Upper lobe of left lung (tissue), 6 donors: ENCODE measurements at regions not wholly inside any gene's neighbourhood (a gene's known extent, or its start where the extent isn't known, plus 50 kb on each side); places are given as distances from the start of the nearest gene placed in this dataset.
A peak's percentile ranks its signal among the peaks of the same experiment; 100 is the strongest.
"Not testable (repeated sequence)": the region's sequence is repeated elsewhere in the genome, so short reads cannot be mapped to it uniquely, and the experiment has no call there.

Experiments used
- ATAC-seq, 2 donors: fragments of 200-7000 bp; cut with Tn5 transposase; one replicate each; pipeline ENCODE4 v1.9.1; 2022; ENCODE audit warnings: mild to moderate bottlenecking in 2 of 2, moderate library complexity in 2 of 2; ENCODE audit not compliant: low FRiP score in 2 of 2
- DNase-seq, 2 donors: peaks; one replicate each; pipeline ENCODE4 v3.0.0-alpha.2; 2019 to 2020
- H3K27ac ChIP-seq, 4 donors: fragments of 200-600 bp; sonication (generic); one replicate each; pipeline ENCODE4 v1.5.1; 2016 to 2019
- H3K27me3 ChIP-seq, 4 donors: fragments of 200-600 bp; sonication (generic); one replicate each; pipeline ENCODE4 v1.5.1; 2017 to 2019
- H3K36me3 ChIP-seq, 4 donors: fragments of 200-600 bp; sonication (generic); one replicate each; pipeline ENCODE4 v1.5.1; 2016 to 2019
- H3K4me1 ChIP-seq, 4 donors: fragments of 200-600 bp; sonication (generic); one replicate each; pipeline ENCODE4 v1.5.1; 2018 to 2019
- H3K4me3 ChIP-seq, 4 donors: fragments of 200-600 bp; sonication (generic); one replicate each; pipeline ENCODE4 v1.5.1; 2017 to 2019; ENCODE audit warnings: mild to moderate bottlenecking in 2 of 4, moderate library complexity in 1 of 4
- H3K9me3 ChIP-seq, 4 donors: fragments of 200-600 bp; sonication (generic); one replicate each; pipeline ENCODE4 v1.5.1; 2018 to 2019
- EP300 ChIP-seq, 4 donors: sonication (generic); formaldehyde crosslinking; IDR thresholded peaks; one replicate each; pipeline ENCODE4 v1.5.1; 2017; ENCODE audit warnings: antibody characterized with exemption in 4 of 4, control low read depth in 2 of 4
- POLR2A ChIP-seq, 4 donors: fragments of 450-650 bp; IDR thresholded peaks; one replicate each; pipeline ENCODE4 v1.5.1; 2016 to 2017; ENCODE audit warnings: antibody characterized with exemption in 4 of 4, mild to moderate bottlenecking in 2 of 4
- POLR2AphosphoS5 ChIP-seq, 2 donors: sonication (generic); formaldehyde crosslinking; IDR thresholded peaks; one replicate each; pipeline ENCODE4 v1.5.1; 2017; ENCODE audit warnings: antibody characterized with exemption in 2 of 2
- WGBS, 2 donors: methylation state at CpG; one replicate each; pipeline ENCODE4 v1.1.5; 2017 to 2018; 5-methylcytosine and 5-hydroxymethylcytosine counted together
- TF ChIP-seq, protein P1 (sequence below), 6 experiments: fragments of 450-650 bp in 4 of 6; fragments of 200-600 bp in 2 of 6; sonication (generic) in 2 of 6; IDR thresholded peaks; one replicate each; pipeline ENCODE4 v1.5.1; 2016 to 2019; ENCODE audit warnings: antibody characterized with exemption in 6 of 6
- donor health status: DM: no; HTN: no; CAD: no; lungs with moderate emphysema.
- donor health status: DM: no; HTN: yes; CAD: no; lungs with severe emphysema.

DNA sequence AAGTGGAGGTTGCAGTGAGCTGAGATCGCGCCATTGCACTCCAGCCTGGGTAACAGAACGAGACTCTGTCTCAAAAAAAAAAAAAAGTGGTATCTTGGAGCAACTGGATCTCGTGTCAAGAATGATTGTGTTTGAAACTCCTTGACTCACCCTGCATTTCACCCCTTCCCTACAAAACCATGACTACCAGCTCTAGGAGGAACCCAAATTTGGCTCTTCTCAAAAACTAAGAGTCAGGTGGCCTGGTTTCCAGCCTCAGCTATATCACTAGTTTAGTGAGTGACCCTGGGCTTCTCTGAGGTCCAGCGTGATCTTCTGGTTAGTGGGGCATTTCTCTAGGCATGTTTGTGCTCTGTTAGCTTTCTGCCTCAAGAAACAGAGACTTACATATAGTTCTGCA is 222.1 kb downstream of the FAM43A start:
- Histone ChIP-seq H3K27ac (no peak overlapping the region), H3K9me3 (peaks cover 0 to 2% (median 0%) of the 10 kb centered on the region in 4 donors), H3K4me1 (peaks cover 0 to 2% (median 0%) of the 10 kb centered on the region in 4 donors), H3K27me3 (no peaks in the 10 kb centered on the region), H3K4me3 (no peak overlapping the region), H3K36me3 (no peaks in the 10 kb centered on the region)
- TF ChIP-seq POLR2A (IDR thresholded peaks at IDR 0.05) (no peak), EP300 (IDR thresholded peaks at IDR 0.05) (no peak), POLR2AphosphoS5 (IDR thresholded peaks at IDR 0.05) (no peak)
- TF ChIP-seq, protein P1, sequence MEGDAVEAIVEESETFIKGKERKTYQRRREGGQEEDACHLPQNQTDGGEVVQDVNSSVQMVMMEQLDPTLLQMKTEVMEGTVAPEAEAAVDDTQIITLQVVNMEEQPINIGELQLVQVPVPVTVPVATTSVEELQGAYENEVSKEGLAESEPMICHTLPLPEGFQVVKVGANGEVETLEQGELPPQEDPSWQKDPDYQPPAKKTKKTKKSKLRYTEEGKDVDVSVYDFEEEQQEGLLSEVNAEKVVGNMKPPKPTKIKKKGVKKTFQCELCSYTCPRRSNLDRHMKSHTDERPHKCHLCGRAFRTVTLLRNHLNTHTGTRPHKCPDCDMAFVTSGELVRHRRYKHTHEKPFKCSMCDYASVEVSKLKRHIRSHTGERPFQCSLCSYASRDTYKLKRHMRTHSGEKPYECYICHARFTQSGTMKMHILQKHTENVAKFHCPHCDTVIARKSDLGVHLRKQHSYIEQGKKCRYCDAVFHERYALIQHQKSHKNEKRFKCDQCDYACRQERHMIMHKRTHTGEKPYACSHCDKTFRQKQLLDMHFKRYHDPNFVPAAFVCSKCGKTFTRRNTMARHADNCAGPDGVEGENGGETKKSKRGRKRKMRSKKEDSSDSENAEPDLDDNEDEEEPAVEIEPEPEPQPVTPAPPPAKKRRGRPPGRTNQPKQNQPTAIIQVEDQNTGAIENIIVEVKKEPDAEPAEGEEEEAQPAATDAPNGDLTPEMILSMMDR (IDR thresholded peaks at IDR 0.05), result no peak
- DNase-seq, result no peak
- 63 to 84% methylated on average over 5 of the region's 5 CpGs for WGBS, 2 donors
- ATAC-seq, result no peak

DNA sequence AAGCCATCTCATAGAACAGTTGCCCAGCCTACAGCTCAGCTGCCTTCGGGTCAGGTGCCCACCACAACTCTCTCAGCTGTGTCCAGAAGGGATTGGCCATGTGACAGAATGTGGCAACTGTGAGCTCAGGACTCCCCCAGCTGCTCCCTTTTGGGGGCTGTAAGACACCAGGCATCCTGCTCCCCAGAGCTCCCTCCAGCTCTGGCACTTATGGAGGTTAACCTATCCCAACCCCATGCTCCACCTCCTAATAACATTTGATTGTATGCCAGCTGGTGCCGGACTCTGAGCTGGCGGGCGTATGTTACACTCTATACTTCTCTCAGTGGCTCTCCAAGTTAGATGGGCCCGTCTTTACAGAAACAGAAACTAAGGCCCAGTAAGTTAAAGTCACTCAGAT is 222.8 kb downstream of the FAM43A start:
- no peak for ATAC-seq
- no peak overlapping the region for H3K4me3 ChIP-seq
- 83 to 93% methylated on average over 5 of the region's 5 CpGs for WGBS, 2 donors
- H3K27ac ChIP-seq, result no peak overlapping the region
- TF ChIP-seq, protein P1 (IDR thresholded peaks at IDR 0.05), result no peak
- TF ChIP-seq EP300 (IDR thresholded peaks at IDR 0.05) (no peak), POLR2A (IDR thresholded peaks at IDR 0.05) (no peak), POLR2AphosphoS5 (IDR thresholded peaks at IDR 0.05) (no peak)
- peaks cover 0 to 2% (median 0%) of the 10 kb centered on the region in 4 donors for H3K4me1 ChIP-seq
- peaks cover 0 to 2% (median 0%) of the 10 kb centered on the region in 4 donors for H3K9me3 ChIP-seq
- no peak for DNase-seq
- no peaks in the 10 kb centered on the region for H3K36me3 ChIP-seq
- H3K27me3 ChIP-seq, result no peaks in the 10 kb centered on the region

DNA sequence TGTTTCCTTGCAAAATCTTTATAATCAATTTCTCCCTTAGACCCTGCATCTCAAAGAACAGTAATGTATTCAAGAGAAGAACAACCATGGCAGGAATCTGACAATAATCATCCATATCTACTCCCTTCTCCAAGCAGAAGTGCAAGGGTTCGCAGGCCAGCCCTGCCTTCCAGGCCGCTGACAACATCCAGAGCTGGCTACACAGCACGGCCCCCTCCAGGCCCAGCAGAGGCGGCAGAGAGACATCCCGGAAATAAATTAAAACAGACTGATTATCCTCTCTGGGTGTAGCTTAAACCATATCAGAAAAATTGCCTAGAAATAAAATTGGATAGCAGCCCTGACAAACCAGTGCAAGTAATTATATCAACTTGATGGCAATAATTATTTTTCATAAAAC is 223.3 kb downstream of the FAM43A start:
- WGBS, 2 donors, result 86 to 93% methylated on average over 5 of the region's 5 CpGs
- no peaks in the 10 kb centered on the region for H3K36me3 ChIP-seq
- H3K4me1 ChIP-seq, result peaks cover 0 to 2% (median 0%) of the 10 kb centered on the region in 4 donors
- peaks cover 0 to 2% (median 0%) of the 10 kb centered on the region in 4 donors for H3K9me3 ChIP-seq
- TF ChIP-seq, protein P1 (IDR thresholded peaks at IDR 0.05), result no peak
- TF ChIP-seq EP300 (IDR thresholded peaks at IDR 0.05), result no peak
- no peak for TF ChIP-seq POLR2A (IDR thresholded peaks at IDR 0.05)
- no peak overlapping the region for H3K4me3 ChIP-seq
- no peak overlapping the region for H3K27ac ChIP-seq
- DNase-seq, result peak in 1 of 2 donors; percentile 29
- no peaks in the 10 kb centered on the region for H3K27me3 ChIP-seq
- peak in 1 of 2 donors; percentile 29 for ATAC-seq

DNA sequence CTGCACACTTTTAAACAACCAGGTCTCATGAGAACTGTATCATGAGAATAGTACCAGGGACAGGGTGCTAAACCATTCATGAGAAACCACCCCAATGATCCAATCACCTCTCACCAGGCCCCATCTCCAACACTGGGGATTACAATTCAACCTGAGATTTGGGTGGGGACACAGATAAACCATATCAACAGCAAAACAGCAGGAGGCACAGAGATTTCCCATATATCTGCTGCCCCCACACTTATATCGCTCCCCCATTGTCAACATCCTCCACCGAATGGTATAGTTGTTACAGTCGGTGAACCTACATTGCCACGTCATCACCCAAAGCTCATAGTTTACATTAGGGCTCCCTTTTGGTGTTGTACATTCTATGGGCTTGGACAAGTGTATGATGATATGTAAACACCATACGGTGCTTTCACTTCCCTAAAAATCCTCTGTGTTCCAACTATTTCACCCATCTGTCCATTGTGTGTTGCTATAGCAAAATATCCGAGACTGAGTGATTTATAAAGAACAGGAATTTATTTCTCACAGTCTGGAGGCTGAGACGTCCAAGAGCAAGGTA is 224.8 kb downstream of the FAM43A start:
- 78 to 94% methylated on average over 7 of the region's 7 CpGs for WGBS, 2 donors
- H3K4me1 ChIP-seq, result peaks cover 0 to 2% (median 0%) of the 10 kb centered on the region in 4 donors
- H3K4me3 ChIP-seq, result no peak overlapping the region
- H3K27ac ChIP-seq, result no peak overlapping the region
- DNase-seq (no peak), ATAC-seq (no peak)
- H3K36me3 ChIP-seq, result no peaks in the 10 kb centered on the region
- H3K9me3 ChIP-seq, result no peaks in the 10 kb centered on the region
- no peaks in the 10 kb centered on the region for H3K27me3 ChIP-seq
- TF ChIP-seq, protein P1 (IDR thresholded peaks at IDR 0.05), result no peak
- no peak for TF ChIP-seq POLR2AphosphoS5 (IDR thresholded peaks at IDR 0.05)
- TF ChIP-seq EP300 (IDR thresholded peaks at IDR 0.05), result no peak
- TF ChIP-seq POLR2A (IDR thresholded peaks at IDR 0.05), result no peak

DNA sequence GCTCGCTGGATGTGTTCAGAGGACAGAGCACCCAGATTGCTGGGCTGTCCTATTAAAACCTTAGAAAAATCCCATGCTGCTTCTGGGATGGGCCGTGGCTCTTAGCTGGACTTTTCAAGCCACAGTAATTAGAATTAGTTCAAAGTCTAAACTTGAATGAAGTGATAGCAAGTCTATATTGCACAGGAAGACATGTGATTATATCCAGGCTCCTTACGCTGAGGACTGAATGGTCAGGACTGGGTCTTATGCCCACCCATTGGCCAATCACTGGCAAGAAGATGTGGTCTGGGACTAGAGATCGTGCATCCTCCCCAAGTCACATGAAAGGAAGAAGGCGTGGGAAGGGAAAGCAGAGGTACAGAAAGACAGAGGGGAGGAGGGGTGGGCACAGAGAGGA is 227.6 kb downstream of the FAM43A start:
- no peak for ATAC-seq
- WGBS, 2 donors, result 81 to 82% methylated on average over 5 of the region's 5 CpGs

DNA sequence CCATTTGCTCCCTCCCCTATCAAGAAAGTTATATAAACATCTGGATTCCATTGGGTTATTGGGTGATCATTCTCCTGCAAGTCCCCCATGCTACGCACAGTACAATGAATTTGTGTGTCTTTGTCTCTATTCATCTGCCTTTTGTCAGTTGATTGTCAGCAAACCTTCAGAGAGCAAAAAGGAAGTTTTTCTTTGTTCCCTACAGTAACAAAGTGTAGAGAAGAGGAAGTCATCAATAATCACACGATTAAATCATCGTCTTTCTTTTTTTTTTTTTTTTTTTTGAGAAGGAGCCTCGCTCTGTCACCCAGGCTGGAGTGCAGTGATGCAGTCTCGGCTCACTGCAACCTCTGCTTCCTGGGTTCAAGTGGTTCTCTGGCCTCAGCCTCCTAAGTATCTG is 239.2 kb downstream of the FAM43A start:
- not testable (repeated sequence) for H3K9me3 ChIP-seq, H3K36me3 ChIP-seq, H3K4me3 ChIP-seq, DNase-seq, H3K27me3 ChIP-seq, H3K27ac ChIP-seq
- H3K4me1 ChIP-seq, result peaks cover 0 to 13% (median 8%) of the 10 kb centered on the region in 4 donors
- WGBS, 2 donors, result 27 to 51% methylated on average over 5 of the region's 5 CpGs
- ATAC-seq, result peak in 1 of 2 donors; percentile 45

More for the DNA sequence above, 227.6 kb downstream of the FAM43A start:
- Histone ChIP-seq H3K27me3 (no peaks in the 10 kb centered on the region), H3K4me1 (no peaks in the 10 kb centered on the region), H3K4me3 (no peak overlapping the region), H3K9me3 (no peaks in the 10 kb centered on the region), H3K27ac (no peak overlapping the region), H3K36me3 (no peaks in the 10 kb centered on the region)
- TF ChIP-seq, protein P1 (IDR thresholded peaks at IDR 0.05), result no peak
- TF ChIP-seq EP300 (IDR thresholded peaks at IDR 0.05) (no peak), POLR2A (IDR thresholded peaks at IDR 0.05) (no peak), POLR2AphosphoS5 (IDR thresholded peaks at IDR 0.05) (no peak)
- DNase-seq, result no peak
